KBM-7 (cell line): ENCODE measurements at regions not wholly inside any gene's neighbourhood (a gene's known extent, or its start where the extent isn't known, plus 50 kb on each side); places are given as distances from the start of the nearest gene placed in this dataset.
"Not testable (repeated sequence)": the region's sequence is repeated elsewhere in the genome, so short reads cannot be mapped to it uniquely, and the experiment has no call there.

Experiments used
- DNase-seq: peaks from one replicate; pipeline ENCODE4 v3.0.0-alpha.2; 2015
- in situ Hi-C: fragments of 300-500 bp; cut with MboI; formaldehyde crosslinking; loops from 2 replicates; pipeline ENCODE4 v1.14.3; 2020; ENCODE audit warnings: low sequenced_read_pairs, low pct_unique_long_range_greater_than_20kb, mixed read lengths

DNA sequence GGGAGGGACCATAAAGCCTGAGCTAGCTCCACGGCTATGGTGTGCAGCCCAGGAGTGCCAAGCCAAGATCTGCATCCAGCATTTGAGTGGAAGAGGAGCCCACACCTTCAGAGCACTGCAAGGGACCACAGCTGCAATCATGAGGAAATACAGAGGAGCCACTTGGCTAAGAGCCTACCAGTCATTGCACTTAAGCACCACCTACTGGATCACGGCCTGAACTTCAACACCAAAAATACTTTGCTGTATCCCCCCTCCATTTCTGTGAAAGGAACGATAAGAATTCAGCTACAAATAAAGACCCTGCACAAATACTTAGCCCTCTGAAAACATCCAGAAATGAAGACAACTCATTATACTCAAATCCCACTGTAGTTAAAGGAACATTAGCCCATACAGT lies 545.3 kb downstream of the TSN start:
- in situ Hi-C loops: no loop called here
- peak; percentile 76 for DNase-seq

DNA sequence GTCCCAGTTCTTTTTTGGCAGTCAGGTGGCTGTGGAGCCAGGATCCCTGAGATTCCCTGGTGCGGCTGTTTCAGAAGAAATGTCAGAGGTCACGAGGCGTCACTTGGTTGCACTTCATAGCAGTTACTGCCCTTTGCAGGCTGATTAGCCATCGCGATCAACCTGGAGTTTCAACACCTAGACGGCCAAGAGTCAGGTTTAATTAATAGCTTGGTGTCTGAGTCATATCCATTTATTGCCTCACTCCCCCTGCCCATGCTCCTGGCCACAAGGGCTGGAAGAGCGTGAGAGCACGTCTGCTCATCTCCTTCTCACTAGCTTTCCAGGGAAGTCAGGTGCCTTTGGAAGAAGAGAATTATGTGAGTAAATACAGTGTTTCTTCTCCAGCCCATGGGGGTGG lies 552.3 kb downstream of the TSN start:
- in situ Hi-C loops: no loop called here
- DNase-seq: no peak

GRCh38 chr2:122315306-122315705 lies 559.9 kb downstream of the TSN start:
- DNase-seq: no peak
- in situ Hi-C loops: no loop called here

DNA sequence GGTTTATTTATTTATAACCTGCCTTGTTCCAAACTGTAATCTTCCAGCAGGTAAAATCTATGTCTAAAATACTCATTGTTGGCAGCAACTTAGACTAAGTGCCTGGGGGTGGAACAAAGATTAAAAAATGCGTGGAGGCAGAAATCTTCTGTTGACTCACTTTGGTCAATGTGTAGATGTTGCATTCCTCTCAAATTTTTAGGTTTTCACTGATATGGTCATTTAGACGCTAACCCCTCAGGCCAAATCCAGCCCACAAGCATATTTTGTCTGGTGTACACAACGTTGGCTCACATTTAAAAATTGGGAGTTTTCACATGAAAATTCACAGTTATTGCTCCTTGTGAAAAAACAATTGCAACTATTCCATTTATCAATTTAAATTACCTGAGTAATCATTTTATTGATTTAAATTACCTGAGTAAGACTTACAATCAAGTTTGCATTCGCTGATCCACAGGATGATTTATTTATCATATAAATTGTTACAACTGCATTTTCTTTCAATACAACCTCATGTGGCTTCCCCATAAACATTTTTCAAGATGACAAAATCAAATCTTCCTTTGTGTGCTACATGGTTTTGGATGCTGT lies 564.2 kb downstream of the TSN start:
- in situ Hi-C loops: no loop called here
- DNase-seq: no peak

DNA sequence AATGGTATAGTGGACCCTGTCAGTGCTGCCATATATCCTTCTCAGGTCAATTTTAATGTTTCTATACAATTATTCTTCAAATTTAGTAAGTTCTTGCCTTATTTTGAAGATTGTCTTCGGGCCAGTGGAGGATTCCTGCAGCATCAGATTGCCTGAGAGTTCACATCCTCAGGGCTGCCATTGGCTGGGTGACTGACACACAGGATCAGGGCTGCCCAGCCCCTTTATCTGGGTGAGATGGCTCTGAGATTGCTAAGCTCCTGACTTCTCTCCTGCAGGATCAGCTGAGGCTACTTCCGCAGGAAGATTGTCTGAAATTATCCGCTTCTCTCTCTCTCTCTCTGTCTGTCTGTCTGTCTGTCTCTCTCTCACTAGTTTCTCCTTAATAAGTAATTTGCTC lies 567.4 kb downstream of the TSN start:
- in situ Hi-C loops: no loop called here
- no peak for DNase-seq

DNA sequence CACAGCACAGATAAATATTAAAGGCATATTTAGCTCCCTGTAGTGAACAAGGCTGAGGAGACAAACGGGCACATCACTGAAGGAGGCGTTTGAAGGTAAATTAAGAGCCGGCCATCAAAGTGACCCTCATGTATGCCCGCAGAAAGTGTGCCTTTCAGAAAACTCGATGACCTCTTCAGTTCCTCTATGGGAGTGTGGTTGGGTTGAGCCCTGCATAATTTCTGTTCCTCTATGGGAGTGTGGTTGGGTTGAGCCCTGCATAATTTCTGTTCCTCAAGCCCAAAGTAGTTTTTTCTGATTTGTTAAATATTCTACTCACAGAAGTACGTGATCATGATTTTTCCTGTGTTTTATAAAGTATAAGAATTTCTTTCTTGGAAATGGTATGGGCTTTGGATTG lies 568.5 kb downstream of the TSN start:
- in situ Hi-C loops: no loop called here
- DNase-seq: no peak

DNA sequence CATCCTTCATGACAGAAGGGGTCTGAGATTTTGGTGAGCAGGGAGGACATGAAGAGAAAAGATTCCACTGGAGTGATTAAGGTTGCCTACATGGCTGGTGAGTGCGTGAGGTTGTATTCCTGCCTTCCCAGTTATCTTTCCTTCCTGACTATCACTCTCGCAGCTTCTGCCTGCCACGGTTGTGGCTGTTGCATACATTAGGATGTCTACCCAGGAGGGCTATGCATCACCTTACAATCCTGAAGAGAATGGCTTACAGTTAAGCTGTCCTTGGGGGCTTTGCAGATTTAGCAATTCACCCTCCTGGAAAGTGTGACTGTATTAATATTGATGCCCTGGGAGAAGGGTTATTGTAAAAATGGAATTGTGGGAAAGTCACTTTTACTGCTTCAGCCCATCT lies 571.0 kb downstream of the TSN start:
- no peak for DNase-seq
- in situ Hi-C loops: no loop called here

- in situ Hi-C loops: no loop called here
- DNase-seq: no peak
Observed at GRCh38 chr2:122328816-122329215, 573.4 kb downstream of the TSN start.

- in situ Hi-C loops: no loop called here
- DNase-seq: no peak
Observed at GRCh38 chr2:122329278-122329677, 573.8 kb downstream of the TSN start.

DNA sequence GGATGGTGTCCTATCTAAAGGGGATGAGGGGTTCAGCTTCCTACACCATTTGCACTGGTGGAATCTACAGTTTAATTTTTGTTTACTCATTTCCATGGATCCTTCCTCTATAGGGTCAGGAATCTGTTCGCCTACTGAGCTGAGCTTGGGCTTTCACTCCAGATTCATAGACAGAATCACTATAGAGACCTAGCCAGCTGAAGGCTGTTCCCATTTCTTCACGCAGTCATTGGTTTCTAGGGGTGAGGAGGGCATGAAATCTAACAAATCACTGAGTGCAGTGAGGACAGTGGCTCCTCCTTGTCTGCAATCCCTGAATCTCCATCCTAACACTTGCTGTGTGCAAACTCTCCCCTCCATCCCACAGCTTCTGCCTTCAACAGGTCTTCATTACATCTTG lies 578.5 kb downstream of the TSN start:
- no peak for DNase-seq
- in situ Hi-C loops: no loop called here

DNA sequence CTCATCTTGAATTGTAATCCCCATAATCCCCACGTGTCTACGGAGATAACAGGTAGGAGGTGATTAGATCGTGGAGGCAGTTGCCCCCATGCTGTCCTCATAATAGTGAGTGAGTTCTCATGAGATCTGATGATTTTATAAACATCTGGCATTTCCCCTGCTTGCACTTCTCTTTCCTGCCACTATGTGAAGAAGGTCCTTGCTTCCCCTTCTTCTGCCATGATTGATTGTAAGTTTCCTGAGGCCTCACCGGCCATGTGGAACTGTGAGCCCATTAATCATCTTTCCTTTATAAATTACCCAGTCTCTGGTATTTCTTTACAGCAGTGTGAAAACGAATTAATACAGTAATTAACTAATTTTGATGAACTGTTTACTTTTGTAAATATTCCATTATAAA lies 582.5 kb downstream of the TSN start:
- no peak for DNase-seq
- in situ Hi-C loops: no loop called here

DNA sequence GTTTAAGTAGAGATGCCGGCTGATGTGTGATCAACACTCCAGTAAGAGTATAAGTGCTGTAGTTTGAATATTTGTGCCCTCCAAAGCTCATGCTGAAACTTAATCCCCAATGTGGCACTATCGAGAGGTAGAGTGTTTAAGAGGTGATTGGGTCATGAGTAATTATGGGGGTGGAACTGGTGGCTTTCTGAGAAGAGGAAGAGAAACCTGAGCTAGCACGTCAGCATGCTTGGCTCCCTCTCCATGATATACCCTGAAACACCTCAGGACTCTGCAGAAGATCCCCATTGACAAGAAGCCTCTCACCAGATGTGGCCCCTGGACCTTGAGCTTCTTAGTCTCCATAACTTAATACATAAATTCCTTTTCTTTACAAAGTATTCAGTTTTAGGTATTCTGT lies 584.8 kb downstream of the TSN start:
- in situ Hi-C loops: no loop called here
- peak; percentile 35 for DNase-seq

DNA sequence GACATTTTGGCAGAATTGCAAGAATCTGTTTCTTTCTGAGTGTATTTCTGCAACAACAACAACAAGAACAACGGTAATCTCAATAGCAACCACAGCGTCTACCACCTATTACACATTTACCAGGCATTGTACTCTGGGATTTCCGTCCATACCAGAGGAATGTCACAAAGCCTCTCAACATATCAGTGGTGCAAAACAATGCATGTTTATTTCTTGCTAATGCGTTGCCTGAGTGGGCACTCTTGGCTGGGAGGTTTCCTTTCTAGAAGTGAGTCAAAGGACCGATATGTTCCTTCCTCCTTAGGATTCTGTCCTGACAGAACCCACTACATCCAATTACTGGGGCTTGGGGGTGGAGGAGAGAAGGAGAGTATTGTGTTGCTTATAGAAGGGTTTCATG lies 585.6 kb downstream of the TSN start:
- no peak for DNase-seq
- in situ Hi-C loops: no loop called here

DNA sequence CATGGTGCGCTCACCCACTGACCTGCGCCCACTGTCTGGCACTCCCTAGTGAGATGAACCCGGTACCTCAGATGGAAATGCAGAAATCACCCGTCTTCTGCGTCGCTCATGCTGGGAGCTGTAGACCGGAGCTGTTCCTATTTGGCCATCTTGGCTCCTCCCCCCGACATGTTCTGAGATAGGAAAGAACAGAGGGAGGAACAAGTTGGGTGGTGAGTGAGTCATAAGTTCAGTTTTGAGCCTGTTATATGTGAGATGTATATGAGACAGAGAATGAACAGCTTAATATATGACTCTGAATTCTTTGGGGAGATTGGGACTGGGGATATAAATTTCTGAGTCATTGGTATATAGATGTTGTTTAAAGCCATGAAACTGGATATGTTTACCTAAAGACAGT lies 596.7 kb downstream of the TSN start:
- in situ Hi-C loops, DNase-seq: not testable (repeated sequence)

DNA sequence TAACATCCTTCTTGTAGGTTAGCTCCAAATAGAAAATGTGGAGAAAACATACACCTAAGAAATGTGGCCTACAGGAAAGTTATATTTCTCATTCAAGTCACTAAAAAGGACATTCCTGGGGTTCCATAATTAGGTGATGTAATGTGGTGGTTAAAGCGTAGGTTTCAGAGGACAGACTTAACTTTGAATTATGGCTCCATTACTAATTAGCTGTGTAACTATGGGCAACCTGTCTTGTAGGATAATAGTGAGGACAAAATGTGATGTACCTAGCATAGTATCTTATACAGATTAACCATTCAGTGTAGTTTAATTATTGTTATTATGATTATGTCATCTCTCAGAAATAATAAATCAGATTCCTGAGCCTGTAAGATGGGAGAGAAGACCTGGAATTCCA lies 602.5 kb downstream of the TSN start:
- DNase-seq: no peak
- in situ Hi-C loops: no loop called here

DNA sequence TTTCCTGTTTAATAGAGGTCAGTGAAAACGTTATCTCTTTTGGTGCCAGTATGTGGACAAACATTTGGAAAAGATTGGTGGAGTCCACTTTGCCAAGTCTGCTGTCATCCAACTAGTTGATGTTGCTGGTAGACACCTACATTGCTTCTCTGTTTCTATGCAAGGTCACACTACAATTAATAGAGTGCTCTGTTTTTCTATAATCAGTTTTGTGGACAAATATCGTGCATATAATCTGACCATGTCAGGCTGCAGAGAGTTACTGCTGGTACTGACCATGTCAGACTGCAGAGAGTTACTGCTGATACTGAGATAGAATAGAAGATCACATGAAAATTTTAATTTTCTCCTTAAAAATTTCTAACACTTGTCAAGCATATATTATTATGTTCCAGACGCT lies 603.3 kb downstream of the TSN start:
- in situ Hi-C loops: no loop called here

GRCh38 chr2:122363885-122364284 lies 608.4 kb downstream of the TSN start:
- in situ Hi-C loops: no loop called here

More for the DNA sequence above, 603.3 kb downstream of the TSN start:
- no peak for DNase-seq

DNA sequence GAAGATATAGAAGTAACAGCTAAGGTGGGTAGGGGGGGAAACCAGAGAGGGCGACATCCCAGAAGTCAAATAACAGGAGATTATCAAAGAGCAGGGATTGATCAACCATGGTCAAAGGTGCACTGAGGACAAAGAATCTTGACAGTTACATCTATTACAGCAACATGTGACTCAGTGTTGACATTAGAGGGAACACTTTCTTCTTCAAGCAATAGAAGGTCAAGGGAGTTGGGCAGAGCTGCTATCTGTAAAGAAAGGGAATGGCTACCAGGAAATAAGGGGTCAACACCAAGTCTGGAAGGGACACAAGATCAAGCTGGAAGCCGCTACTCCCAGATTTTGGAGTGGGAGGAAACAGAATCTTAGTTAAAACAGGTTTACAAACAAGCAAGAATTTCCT lies 611.0 kb downstream of the TSN start:
- in situ Hi-C loops: no loop called here
- no peak for DNase-seq

More at GRCh38 chr2:122363885-122364284, 608.4 kb downstream of the TSN start:
- DNase-seq: no peak

GRCh38 chr2:122366969-122367645 lies 611.7 kb downstream of the TSN start:
- no peak for DNase-seq
- in situ Hi-C loops: no loop called here

GRCh38 chr2:122367646-122368010 lies 612.2 kb downstream of the TSN start:
- no peak for DNase-seq
- in situ Hi-C loops: no loop called here

- no peak for DNase-seq
- in situ Hi-C loops: no loop called here
Observed at GRCh38 chr2:122368576-122369243, 613.3 kb downstream of the TSN start.
